ENCODE measurements at regions not wholly inside any gene's neighbourhood (a gene's known extent, or its start where the extent isn't known, plus 50 kb on each side); places are given as distances from the start of the nearest gene placed in this dataset.

DNA sequence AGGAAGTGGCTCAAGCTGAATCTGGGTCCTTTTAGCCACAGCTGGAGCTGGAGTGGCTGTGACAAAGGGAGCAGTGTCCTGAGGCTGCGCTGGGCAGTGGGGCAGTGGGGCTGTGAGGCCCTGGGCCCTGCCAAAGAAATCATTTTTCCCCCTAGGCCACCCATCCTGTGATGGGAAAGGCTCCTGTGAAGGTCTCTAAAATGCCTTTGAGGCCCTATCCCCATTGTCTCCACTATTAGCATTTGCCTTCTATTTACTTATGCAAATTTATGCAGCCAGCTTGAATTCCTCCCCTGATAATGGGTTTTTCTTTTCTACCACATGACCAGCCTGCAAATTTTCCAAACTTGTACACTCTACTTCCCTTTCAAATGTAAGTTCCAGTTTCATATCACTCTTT is 539.2 kb downstream of the MEI4 start:
- Histone ChIP-seq H3K4me2 (ENCODE audit: low read length) (no peak overlapping the region), H3K9me2 (ENCODE audit: low read depth, low read length) (no peaks in the 10 kb centered on the region), H3K9me3 (ENCODE audit: low read length) (no peaks in the 10 kb centered on the region), H2AFZ (ENCODE audit: low read length) (no peak overlapping the region), H3K36me3 (ENCODE audit: insufficient read depth, low read length) (no peaks in the 10 kb centered on the region), H3K9ac (ENCODE audit: low read length) (no peak overlapping the region), H3K27ac (ENCODE audit: low read depth, low read length, poor library complexity, severe bottlenecking) (no peak overlapping the region), H3K27me3 (ENCODE audit: insufficient read depth, low read length) (no peaks in the 10 kb centered on the region), H4K20me1 (ENCODE audit: insufficient read depth, low read length) (no peaks in the 10 kb centered on the region), H3K4me1 (ENCODE audit: insufficient read depth, low read length, severe bottlenecking) (no peaks in the 10 kb centered on the region), H3F3A (ENCODE audit: insufficient read depth, low read length) (no peaks in the 10 kb centered on the region), H3K79me2 (ENCODE audit: insufficient read depth, low read length) (no peaks in the 10 kb centered on the region), H3K4me3 (ENCODE audit: low read depth, low read length, poor library complexity, severe bottlenecking) (no peak overlapping the region)
- TF ChIP-seq EZH2 (IDR thresholded peaks at IDR 0.05; ENCODE audit: borderline replicate concordance, low read length) = no peak
- TF ChIP-seq, protein P1, sequence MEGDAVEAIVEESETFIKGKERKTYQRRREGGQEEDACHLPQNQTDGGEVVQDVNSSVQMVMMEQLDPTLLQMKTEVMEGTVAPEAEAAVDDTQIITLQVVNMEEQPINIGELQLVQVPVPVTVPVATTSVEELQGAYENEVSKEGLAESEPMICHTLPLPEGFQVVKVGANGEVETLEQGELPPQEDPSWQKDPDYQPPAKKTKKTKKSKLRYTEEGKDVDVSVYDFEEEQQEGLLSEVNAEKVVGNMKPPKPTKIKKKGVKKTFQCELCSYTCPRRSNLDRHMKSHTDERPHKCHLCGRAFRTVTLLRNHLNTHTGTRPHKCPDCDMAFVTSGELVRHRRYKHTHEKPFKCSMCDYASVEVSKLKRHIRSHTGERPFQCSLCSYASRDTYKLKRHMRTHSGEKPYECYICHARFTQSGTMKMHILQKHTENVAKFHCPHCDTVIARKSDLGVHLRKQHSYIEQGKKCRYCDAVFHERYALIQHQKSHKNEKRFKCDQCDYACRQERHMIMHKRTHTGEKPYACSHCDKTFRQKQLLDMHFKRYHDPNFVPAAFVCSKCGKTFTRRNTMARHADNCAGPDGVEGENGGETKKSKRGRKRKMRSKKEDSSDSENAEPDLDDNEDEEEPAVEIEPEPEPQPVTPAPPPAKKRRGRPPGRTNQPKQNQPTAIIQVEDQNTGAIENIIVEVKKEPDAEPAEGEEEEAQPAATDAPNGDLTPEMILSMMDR (IDR thresholded peaks at IDR 0.05; ENCODE audit: low read length) = no peak

DNA sequence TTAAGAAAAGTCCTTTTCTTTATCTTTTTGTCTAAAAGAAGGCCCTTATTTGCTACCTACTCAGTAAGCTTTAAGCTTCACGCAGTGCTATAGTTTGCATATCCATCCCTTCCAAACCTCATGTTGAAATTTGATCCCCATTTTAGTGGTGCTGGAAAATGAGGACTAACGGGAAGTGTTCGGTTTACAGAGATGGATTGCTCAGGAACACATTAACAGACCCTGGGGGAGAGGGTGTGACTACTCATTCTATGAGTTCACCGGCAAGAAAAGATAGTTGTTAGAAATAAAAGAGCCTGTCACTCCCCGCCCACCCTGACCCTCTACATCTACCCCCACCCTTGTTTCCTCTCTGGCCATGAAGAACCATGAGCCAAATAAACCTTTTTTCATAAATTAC is 546.2 kb downstream of the MEI4 start:
- Histone ChIP-seq H4K20me1 (ENCODE audit: insufficient read depth, low read length) (no peaks in the 10 kb centered on the region), H3K9ac (ENCODE audit: low read length) (no peak overlapping the region), H3K4me1 (ENCODE audit: insufficient read depth, low read length, severe bottlenecking) (no peaks in the 10 kb centered on the region), H3K4me3 (ENCODE audit: low read depth, low read length, poor library complexity, severe bottlenecking) (no peak overlapping the region), H3K9me2 (ENCODE audit: low read depth, low read length) (no peaks in the 10 kb centered on the region), H2AFZ (ENCODE audit: low read length) (no peak overlapping the region), H3K79me2 (ENCODE audit: insufficient read depth, low read length) (no peaks in the 10 kb centered on the region), H3K9me3 (ENCODE audit: low read length) (no peaks in the 10 kb centered on the region), H3F3A (ENCODE audit: insufficient read depth, low read length) (no peaks in the 10 kb centered on the region), H3K36me3 (ENCODE audit: insufficient read depth, low read length) (no peaks in the 10 kb centered on the region), H3K27ac (ENCODE audit: low read depth, low read length, poor library complexity, severe bottlenecking) (no peak overlapping the region), H3K4me2 (ENCODE audit: low read length) (no peak overlapping the region), H3K27me3 (ENCODE audit: insufficient read depth, low read length) (no peaks in the 10 kb centered on the region)
- TF ChIP-seq, protein P1 (IDR thresholded peaks at IDR 0.05; ENCODE audit: low read length) = no peak
- no peak for TF ChIP-seq EZH2 (IDR thresholded peaks at IDR 0.05; ENCODE audit: borderline replicate concordance, low read length)

DNA sequence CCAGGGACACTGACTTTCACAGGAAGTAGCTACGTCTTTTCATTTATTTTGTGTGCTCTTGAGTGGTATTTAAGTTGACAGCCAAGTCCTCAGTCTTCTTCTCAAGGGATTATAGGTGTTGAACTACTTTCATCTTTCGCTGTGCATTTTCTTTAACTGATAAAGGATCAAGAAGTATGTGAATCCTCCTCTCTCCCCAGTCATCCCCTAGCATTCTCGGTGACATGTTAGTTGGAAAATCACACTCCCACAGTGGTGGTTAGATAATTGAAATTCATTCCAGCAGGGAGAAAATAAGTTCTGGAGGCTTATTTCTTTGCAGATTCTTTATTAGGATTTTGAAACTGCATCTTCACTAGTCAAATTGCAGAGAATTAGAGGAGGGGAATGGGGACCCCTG is 569.4 kb downstream of the MEI4 start:
- Histone ChIP-seq H3K9me3 (ENCODE audit: low read length) (no peaks in the 10 kb centered on the region), H3K4me1 (ENCODE audit: insufficient read depth, low read length, severe bottlenecking) (no peaks in the 10 kb centered on the region)

More for the DNA sequence above, 569.4 kb downstream of the MEI4 start:
- H3K27ac ChIP-seq (ENCODE audit: low read depth, low read length, poor library complexity, severe bottlenecking) = no peak overlapping the region
- H3K27me3 ChIP-seq (ENCODE audit: insufficient read depth, low read length) = no peaks in the 10 kb centered on the region
- no peak overlapping the region for H3K4me2 ChIP-seq (ENCODE audit: low read length)
- no peak for TF ChIP-seq EZH2 (IDR thresholded peaks at IDR 0.05; ENCODE audit: borderline replicate concordance, low read length)
- TF ChIP-seq, protein P1 (IDR thresholded peaks at IDR 0.05; ENCODE audit: low read length) = no peak
- H3K9ac ChIP-seq (ENCODE audit: low read length) = no peak overlapping the region
- H3K9me2 ChIP-seq (ENCODE audit: low read depth, low read length) = no peaks in the 10 kb centered on the region
- H3K36me3 ChIP-seq (ENCODE audit: insufficient read depth, low read length) = no peaks in the 10 kb centered on the region
- no peaks in the 10 kb centered on the region for H4K20me1 ChIP-seq (ENCODE audit: insufficient read depth, low read length)
- H3K79me2 ChIP-seq (ENCODE audit: insufficient read depth, low read length) = no peaks in the 10 kb centered on the region
- H2AFZ ChIP-seq (ENCODE audit: low read length) = no peak overlapping the region
- no peak overlapping the region for H3K4me3 ChIP-seq (ENCODE audit: low read depth, low read length, poor library complexity, severe bottlenecking)
- H3F3A ChIP-seq (ENCODE audit: insufficient read depth, low read length) = no peaks in the 10 kb centered on the region

Data from OCI-LY1 (cell line).